GM21390 (cell line): ENCODE measurements at regions not wholly inside any gene's neighbourhood (a gene's known extent, or its start where the extent isn't known, plus 50 kb on each side); places are given as distances from the start of the nearest gene placed in this dataset.
"Not testable (repeated sequence)": the region's sequence is repeated elsewhere in the genome, so short reads cannot be mapped to it uniquely, and the experiment has no call there.

Experiments used
- ATAC-seq: cut with Tn5 transposase; IDR thresholded peaks from one replicate; pipeline ENCODE4 v1.9.1; 2021; ENCODE audit not compliant: unreplicated experiment

DNA sequence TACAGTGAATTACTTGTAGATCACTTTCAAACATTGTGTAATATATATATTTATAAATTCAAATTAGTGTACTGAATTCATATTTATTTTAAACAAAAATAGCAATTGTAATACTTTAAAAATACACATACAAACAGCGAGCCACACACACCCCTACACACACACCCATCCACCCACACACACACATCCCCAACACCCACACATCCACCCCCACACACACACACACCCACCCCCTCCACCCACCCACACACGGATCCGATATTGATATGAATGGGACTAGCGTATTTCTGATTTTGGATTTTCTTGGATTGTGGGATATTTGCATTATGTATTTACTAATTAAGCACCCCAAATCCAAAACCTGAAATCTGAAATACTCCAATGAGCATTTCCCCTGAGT is 451.2 kb downstream of the PCDH7 start:
- ATAC-seq = no peak

DNA sequence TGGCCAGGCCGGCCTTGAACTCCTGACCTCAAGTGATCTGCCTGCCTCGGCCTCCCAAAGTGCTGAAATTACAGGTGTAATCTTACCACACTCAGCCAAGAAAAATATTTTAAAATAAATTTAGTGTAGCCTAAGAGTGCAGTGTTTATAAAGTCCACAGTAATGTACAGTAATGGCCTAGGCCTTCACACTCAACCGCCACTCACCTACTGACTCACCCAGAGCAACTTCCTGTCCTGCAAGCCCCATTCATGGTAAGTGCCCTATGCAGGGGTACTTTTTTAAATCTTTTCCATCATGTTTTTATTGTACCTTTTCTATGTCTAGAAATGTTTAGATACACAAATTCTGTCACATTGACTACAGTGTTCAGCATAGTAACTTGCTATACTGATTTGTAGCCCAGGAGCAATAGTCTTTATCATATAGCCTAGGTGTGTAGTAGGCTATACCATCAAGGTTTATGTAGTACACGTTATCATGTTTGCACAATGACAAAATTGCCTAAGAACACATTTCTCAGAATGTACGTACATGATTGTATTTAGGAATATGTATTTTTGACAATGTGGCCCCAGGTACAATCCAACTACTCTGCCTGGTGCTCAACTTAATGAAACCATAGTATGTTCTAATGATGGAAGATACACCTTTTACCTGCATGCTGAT is 455.2 kb downstream of the PCDH7 start:
- no peak for ATAC-seq

DNA sequence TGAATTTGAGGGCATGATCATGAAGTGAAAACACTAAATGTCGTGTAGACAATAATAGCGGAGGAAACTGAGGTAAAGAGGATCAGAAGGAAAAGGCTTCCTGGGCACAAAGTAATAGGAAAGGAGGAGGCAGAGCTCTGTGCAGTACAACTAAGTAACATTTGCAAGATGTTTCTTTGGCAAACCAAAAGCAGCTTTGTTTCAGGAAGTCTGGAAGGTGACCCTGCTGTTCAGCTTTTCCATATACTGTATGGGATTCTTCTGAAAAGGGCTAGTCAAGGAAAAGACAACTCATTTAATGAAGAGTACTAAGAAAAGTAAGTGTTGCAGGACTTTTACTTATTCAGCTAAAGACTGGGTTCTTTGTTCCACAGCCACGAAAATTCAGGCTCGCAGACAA is 463.1 kb downstream of the PCDH7 start:
- no peak for ATAC-seq

DNA sequence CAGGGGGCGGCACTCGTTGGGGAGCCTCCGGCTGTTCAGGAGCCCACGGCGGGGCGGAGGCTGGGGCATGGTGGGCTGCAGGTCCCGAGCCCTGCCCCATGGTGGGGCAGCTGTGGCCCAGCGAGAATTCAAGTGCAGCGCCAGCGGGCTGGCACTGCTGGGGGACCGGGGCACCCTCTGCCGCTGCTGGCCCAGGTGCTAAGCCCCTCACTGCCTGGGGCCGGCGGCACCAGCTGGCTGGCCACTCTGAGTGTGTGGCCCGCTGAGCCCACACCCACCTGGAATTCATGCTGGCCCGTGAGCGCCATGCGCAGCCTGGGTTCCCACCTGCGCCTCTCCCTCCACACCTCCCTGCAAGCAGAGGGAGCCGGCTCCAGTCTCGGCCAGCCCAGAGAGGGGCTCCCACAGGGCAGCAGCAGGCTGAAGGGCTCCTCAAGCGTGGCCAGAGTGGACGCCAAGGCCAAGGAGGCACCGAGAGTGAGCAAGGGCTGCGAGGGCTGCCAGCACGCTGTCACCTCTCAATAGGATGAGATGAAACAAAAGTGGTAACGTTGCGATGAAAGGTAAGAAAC is 464.9 kb downstream of the PCDH7 start:
- ATAC-seq = no peak

DNA sequence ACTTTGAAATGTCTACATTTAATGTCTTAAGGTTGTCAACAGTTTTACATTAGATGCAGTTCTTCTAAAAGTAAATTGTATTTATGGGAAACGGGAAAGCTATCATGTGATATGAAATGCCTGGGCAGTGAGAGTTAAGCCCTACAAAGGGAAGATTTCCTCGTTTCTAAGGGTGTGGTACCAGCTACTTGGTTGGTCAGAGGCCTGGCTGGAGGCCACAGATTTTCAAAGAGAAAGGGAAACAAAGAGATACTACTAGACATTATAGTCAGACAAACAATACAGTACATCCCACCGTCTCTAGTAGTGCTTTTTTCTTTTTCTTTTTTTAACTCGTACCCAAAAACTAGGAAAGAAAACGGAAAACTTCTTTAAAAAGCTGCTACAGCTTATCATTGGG is 467.8 kb downstream of the PCDH7 start:
- ATAC-seq = no peak

DNA sequence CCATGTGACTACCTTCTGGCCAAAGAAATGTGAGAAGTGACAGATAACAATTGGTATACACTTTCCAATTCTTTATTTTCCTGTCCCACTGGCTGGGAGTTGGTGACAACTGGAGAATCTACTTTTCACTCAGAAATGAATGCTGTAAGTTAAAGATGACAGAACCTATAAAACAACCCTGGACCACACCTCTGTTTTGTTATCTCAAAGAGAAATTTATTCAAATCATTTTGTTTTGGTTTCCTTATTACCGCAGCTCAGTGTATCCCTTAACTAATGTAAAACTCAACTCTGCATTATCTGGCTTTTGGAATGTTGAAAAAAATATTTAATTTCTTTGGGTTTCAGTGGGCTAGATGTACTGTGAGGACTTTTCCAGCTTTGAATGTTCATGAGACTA is 469.8 kb downstream of the PCDH7 start:
- no peak for ATAC-seq

DNA sequence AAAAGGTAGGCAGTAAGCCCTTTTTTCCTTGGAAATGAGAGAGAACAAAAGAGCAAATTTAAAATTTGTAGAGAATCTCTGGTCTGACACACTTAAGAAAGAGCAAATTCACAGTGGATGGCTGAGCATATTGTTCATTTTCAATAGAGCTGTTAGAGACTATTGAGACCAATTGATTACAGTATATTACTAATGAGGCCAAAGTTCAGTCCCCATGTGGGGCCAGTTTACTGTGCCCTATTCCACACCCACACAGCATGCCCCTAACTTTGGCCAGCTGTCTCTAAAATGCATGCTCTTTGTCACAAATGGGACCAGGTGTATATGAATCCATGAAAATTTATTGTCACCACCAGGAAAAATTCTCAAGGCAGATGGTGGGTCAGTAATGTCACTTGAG is 470.5 kb downstream of the PCDH7 start:
- ATAC-seq = no peak

DNA sequence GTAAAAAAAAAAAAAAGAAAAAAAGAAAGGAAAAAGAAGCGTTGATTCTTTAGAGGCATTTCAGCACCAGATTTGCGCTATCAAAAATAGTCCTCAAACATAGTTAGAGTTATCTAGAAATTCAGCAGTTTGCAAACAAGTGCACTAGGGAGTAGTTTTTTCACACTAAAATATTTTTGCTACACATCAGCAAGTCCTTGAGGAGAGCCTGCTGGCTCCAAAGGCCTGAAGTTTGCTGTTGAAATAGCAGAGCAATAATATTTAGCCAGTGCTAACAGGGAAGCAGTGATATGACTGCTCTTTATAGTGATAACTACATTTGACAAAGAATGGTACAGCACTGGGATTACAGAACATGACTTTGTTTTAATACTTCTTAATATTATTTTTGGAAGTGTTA is 472.2 kb downstream of the PCDH7 start:
- no peak for ATAC-seq

DNA sequence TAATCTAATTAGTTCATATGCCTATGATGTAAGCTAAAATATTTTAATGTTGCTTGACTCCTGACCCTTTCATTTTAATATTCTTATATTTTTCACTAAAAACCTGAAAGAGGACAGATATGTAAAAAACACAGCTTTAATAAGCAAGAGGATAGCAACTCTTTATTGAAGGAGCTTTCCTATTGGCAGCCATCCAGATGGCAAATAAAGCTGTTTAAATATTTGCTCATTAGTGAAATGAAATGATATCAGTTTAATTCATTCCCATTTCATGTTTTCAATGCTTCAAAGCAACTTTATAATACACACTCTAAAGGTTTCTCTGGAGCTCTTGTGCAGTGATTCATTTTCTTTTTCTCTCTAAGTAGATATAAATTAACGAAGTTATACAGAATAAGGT is 473.4 kb downstream of the PCDH7 start:
- no peak for ATAC-seq

DNA sequence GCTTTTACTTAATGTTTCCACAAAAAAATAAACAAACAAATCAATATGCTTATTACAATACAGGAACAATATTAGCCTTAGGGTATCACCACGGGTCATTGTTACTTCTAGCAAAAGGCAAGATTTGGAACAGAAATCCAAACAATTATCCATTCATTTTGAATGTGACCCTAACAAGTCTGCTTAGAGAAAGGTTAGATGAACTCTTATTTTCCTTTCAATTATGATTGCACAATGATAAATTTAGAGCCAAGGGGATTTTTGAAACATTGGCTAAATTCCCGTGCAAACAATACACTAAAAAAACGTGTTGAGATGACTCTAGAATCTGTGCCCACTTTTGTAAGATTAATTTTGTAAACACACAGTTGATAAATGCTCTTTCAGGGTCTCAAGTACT is 474.7 kb downstream of the PCDH7 start:
- no peak for ATAC-seq

DNA sequence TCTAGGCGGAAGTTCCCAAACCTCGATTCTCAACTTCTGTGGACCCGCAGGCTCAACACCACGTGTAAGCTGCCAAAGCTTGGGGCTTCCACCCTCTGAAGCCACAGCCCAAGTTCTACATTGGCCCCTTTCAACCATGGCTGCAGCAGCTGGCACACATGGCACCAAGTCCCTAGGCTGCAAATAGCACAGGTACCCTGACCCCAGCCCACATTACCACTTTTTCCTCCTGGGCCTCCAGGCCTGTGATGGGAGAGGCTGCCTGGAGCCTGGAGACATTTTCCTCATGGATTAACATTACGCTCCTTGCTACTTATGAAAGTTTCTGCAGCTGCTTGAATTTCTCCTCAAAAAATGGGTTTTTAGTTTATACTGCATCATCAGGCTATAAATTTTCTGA is 479.5 kb downstream of the PCDH7 start:
- no peak for ATAC-seq

DNA sequence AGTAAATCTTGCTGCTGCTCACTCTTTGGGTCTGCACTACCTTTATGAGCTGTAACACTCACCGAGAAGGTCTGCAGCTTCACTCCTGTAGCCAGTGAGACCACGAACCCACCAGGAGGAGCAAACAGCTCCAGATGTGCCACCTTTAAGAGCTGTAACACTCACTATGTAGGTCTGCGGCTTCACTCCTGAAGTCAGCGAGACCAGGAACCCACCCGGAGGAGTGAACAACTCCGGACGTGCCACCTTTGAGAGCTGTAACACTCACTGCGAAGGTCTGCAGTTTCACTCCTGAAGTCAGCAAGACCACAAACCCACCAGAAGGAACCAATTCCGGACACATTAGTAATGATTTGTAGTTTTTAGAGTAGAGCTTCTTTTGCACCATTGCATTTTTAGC is 481.9 kb downstream of the PCDH7 start:
- not testable (repeated sequence) for ATAC-seq

DNA sequence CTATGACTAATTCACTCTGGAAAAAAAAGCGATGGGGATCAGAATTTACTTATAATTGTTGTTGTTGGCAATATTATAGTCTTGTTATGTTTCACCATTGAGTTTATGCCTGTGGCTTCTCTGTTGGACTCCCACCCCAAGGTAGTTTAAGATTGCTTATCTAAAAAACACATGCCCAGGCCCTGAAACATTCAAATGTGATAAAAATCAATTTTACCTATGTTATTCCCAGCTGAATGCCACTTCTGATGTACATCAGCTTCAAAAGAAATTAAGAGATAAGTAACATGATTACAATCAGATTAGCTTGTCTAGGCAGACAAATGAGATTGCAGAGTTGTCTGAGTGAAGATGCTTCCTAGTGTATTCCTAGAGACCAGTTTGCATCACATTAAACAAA is 484.7 kb downstream of the PCDH7 start:
- no peak for ATAC-seq

DNA sequence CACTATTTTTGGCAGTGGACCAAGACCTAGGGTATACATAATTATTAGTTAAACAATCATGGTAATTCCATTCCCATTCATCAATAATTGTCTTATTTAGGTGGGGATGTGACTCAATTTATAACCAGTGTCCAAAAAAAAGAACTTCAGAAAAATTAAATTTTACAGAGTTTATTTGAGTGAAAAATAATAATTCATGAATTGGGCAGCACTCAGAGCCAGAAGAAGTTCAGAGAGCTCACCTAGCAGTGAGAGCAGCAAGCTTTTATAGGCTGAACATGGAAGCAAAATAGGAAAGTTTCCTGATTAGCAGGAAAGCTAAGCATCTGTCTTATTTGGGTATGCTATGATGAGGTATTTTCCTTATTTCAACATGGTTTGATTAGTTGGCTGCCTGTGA is 500.8 kb downstream of the PCDH7 start:
- no peak for ATAC-seq

DNA sequence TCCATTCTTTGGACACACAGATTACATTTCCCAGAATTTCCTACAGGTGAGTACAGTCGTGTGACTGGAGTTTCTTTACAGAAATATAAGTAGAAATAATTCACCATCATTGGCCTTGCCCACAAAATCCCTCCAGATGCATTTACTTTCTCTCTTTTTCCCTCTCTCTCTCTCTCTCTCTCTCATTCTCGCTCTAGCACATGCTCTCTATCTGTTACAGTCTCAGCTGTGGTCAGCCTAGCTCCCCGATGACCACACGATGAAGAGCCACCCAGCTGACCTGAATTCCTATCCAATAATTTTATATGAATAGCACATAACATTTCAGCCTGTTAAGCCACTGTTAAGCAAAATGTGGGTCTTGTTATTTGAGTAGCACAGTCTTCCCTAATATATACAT is 507.9 kb downstream of the PCDH7 start:
- ATAC-seq = no peak

DNA sequence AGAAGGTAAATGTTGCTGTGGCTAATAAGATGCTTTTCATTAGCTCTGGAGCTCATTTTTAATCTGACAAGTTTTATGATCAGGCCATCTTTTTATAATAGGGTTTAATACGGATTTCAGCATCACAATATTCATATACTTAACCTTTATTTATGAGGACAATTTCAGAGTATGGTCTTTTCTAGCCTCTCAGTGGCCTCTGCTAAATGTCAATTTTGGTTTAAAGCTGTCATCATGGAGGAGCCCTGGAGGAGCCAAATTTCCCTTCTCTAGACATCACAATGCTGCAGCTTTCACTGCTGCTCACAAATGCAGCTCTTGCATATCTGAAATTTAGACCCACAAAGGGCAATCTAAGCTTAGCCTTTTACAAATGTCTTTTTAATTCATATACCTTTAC is 510.4 kb downstream of the PCDH7 start:
- ATAC-seq = no peak

DNA sequence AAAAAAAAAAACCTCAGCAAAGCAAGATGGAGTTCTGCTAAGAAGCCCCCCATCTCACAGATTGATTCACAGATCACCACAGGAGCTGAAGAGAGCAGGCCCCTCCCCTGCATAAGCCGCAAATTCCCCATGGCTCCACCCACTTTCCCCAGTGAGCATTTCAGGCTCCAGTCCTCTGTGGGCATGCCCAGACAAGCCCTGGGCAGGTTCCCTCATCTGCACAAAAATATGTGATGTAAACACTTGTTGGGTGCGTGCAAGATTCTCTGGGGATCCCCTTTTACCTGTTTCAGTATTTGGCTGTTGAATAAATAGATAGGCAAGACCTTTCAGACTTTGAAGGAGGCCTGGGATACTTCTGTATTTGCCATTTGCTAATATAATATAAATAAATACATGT is 514.3 kb downstream of the PCDH7 start:
- no peak for ATAC-seq

DNA sequence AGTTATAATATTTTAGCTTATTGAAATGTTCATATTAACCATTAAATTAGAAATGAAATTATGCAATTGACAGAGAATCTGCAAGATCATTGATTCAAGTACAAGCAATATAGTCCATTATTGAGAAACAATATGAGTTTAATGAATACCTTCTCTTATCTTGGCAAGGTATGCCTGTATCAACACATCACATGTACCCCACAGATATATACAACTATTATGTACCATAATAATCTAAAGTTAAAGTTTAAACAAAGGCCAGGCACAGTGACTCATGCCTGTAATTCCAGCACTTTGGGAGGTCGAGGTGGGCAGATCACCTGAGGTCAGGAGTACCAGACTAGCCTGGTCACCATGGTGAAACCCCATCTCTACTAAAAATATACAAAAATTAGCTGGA is 514.7 kb downstream of the PCDH7 start:
- no peak for ATAC-seq

DNA sequence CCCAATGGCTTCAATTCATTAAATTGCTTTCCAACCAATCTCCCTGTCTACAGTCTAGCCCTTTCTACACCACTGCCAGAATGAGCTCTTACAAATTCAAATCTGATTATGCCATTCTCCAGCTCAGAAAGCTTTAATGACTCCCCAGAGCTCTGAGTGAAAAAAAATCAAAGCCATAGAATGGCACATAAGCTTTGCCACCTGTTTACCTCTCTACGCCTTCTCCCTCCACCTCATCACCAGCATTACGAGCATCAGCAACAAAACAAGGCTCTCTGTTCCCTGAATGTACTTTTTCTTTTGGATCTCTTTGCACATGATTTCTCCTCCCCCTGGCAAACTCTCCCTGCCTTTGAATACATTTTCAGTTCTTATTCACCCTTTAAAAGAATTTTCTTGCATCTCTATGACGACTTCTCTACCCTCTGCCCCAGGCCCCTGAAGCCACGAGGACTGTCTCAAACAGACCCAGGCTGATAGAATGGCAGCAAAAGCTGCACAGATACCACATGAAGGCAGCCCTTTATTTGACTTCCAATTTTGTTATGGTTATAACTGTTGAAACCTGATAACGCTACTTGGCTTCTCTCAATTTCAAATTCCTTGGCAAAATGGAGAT is 516.0 kb downstream of the PCDH7 start:
- no peak for ATAC-seq

DNA sequence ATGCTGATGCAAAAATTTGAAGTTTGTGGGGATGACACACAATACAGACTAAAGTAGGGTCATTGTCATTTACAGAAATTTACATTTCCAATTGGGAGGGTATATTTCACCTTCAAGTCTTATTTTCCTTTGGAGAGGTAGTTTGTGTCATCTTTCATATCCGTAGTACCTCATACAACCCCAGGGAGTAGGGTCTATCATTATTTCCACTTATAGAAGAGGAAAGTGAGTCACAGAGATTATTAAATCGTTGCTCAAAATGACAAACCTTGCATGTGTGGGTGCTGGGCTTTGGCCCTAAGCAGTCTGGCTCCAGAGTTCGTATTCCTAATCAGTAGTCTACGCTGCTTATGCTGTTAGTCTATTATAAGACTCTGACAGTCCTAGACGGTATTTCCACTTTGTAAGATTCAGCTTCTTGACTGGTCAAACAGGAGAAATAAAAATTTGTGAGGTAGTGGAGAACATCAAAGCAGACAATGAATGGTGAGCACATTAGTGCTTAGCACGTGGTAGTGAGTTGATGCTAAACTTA is 516.5 kb downstream of the PCDH7 start:
- ATAC-seq = no peak

DNA sequence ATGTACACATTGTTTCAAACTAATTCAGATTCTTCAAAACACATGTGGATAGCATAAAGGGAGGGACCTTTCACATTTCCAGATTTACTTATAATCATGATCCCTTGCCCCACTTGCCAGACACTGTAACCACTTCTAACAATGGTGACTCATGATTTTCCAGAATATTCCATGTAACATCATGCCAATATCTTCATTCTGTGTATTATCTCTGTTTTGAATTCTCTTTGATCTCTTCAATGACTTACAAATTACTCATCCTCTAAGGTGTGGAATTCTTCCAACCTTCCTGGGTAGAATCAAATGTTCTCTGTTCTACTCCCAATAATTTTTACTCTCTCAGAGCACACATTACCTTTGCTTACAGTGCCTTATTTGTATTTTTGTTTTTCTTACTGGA is 517.1 kb downstream of the PCDH7 start:
- no peak for ATAC-seq

DNA sequence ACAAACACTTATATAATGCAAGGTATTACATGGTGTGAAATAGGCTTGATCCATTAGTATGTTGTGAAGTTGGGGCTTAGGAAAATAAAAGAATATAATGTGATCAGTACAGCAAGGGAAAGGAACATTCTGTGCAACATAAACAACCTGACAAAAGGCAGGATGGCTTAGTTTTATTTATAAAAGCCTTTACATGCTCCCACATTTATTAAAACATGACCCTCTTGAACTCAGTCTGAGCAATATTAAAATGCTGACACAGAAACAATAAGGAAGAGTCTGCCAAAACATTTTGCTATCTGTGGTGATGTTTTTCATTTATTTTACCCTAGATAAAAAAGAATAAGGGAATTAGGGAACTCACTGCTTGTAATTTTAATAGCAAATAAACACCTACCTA is 519.7 kb downstream of the PCDH7 start:
- ATAC-seq = no peak
